ENCODE measurements at regions not wholly inside any gene's neighbourhood (a gene's known extent, or its start where the extent isn't known, plus 50 kb on each side); places are given as distances from the start of the nearest gene placed in this dataset.

DNA sequence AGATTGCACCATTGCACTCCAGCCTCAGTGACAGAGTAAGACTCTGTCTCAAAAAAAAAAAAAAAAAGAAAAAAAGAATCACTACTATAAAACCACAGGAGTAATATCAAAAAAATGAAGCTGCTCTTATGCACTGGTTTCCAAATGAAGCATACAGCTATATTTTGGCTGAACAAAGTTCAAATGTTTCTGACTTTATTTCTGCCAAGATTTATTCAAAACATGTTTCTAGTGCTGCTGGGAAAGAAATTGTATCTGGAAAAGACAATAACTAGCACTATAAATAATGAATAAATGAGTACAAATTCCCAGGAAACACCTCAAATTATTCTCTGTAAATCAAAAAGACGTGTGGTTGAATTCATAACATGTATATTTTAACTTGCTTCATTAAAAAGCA is 102.5 kb upstream of the MME start:
- TF ChIP-seq, protein P1, sequence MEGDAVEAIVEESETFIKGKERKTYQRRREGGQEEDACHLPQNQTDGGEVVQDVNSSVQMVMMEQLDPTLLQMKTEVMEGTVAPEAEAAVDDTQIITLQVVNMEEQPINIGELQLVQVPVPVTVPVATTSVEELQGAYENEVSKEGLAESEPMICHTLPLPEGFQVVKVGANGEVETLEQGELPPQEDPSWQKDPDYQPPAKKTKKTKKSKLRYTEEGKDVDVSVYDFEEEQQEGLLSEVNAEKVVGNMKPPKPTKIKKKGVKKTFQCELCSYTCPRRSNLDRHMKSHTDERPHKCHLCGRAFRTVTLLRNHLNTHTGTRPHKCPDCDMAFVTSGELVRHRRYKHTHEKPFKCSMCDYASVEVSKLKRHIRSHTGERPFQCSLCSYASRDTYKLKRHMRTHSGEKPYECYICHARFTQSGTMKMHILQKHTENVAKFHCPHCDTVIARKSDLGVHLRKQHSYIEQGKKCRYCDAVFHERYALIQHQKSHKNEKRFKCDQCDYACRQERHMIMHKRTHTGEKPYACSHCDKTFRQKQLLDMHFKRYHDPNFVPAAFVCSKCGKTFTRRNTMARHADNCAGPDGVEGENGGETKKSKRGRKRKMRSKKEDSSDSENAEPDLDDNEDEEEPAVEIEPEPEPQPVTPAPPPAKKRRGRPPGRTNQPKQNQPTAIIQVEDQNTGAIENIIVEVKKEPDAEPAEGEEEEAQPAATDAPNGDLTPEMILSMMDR (conservative IDR thresholded peaks at IDR 0.05), result no peak
- TF ChIP-seq ZFX (IDR thresholded peaks at IDR 0.05), result no peak
